HG03045 (cell line): ENCODE measurements at regions not wholly inside any gene's neighbourhood (a gene's known extent, or its start where the extent isn't known, plus 50 kb on each side); places are given as distances from the start of the nearest gene placed in this dataset.

Source experiments
- ATAC-seq: cut with Tn5 transposase; IDR thresholded peaks from one replicate; pipeline ENCODE4 v1.9.1; 2021; ENCODE audit warnings: mild to moderate bottlenecking, moderate library complexity; ENCODE audit not compliant: unreplicated experiment

DNA sequence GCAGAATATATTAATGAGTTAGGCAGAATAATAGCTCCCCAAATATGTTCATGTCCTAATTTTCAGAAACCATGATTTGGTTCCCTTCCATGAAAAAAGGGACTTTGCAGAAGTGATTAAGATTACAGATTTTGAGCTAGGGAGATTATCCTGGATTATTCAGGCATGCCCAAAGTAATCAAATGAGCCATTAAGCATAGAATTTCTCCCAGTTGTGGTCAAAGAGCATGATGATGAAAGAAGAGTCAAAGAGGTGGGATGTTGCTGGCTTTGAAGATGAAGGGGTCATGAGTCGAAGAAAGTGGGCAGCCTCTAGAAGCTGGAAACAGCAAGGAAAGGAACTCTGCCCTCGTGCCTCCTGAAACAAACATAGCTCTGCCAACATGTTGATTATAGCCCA lies 254.2 kb upstream of the CDIN1 start:
- no peak for ATAC-seq

DNA sequence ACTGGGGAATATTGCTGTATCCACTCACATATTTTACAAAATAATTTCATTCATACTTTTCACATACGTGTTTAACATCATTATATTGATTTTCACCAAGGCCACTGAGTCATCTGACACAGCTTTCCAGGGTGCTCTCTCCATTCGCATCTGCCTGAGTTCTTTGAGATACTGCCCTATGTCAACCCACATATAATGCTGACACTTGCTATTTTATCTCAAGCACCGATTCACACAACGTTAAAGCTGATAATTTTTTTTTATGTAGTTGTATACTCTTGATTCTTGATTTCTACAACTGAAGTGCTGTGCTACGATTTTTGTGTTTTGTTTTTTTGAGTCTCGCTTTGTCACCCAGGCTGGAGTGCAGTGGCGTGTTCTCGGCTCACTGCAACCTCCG lies 249.8 kb upstream of the CDIN1 start:
- no peak for ATAC-seq

DNA sequence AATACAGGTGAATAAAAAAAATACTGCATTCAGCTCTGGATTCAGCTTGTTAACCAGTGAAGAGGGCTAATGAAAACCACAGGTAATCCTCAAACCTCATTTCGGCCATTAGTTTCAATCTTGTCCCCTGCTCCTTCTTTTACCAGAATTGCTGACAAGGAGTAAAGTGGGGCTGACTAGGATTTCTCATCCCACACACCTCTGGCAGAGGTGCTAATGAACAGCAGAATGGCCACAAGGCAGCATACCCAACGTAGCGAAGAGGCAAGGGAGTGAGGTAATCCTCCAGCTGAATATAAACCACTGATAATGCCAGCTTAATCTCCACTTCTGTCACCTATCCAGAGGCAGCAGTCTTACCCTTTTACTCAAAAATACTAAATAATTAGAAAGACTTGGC lies 248.8 kb upstream of the CDIN1 start:
- no peak for ATAC-seq

- no peak for ATAC-seq
These were observed 247.7 kb upstream of the CDIN1 start for GRCh38 chr15:36331531-36332275.

- ATAC-seq: no peak
These were observed 247.1 kb upstream of the CDIN1 start for GRCh38 chr15:36332301-36332700.

GRCh38 chr15:36332896-36333295 lies 246.5 kb upstream of the CDIN1 start:
- ATAC-seq: no peak

DNA sequence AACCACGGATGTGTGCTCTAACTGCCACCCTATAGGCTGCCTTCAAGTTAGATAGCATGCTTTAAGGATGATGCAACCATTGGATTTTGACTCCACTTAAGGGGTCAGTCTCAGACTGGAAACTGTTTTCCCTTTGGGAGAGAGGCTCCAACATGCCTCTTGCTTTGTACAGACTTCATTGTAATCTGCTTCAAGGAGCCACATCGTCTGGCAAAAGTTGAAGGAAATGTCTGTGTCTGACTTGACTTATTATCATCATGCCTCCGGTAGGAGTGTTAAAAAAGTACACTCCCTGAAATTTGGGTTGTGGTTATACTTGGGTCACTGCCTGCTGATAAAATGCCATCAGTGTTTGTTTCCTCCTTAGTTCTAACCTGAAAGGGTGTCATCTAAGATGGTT lies 245.4 kb upstream of the CDIN1 start:
- no peak for ATAC-seq

DNA sequence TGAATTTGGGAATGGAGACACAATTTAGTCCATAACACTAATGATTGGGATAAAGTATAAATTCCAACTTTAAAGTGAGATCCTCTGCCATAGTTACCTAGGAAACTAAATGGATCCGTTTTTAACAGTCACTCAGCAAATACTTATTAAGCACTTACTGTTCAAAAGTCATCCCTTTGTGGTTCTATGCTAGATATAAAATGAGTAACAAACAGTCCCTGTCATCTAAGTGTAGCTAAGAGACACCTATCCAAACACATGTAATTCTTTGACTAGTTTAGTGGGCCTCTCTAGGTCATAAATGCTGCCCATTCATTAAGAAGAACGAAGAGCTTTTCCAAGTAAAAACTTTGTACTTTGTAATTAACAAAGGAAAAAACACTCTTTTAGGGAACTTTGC lies 244.2 kb upstream of the CDIN1 start:
- no peak for ATAC-seq

GRCh38 chr15:36335659-36336058 lies 243.8 kb upstream of the CDIN1 start:
- no peak for ATAC-seq

GRCh38 chr15:36344887-36345286 lies 234.5 kb upstream of the CDIN1 start:
- no peak for ATAC-seq

DNA sequence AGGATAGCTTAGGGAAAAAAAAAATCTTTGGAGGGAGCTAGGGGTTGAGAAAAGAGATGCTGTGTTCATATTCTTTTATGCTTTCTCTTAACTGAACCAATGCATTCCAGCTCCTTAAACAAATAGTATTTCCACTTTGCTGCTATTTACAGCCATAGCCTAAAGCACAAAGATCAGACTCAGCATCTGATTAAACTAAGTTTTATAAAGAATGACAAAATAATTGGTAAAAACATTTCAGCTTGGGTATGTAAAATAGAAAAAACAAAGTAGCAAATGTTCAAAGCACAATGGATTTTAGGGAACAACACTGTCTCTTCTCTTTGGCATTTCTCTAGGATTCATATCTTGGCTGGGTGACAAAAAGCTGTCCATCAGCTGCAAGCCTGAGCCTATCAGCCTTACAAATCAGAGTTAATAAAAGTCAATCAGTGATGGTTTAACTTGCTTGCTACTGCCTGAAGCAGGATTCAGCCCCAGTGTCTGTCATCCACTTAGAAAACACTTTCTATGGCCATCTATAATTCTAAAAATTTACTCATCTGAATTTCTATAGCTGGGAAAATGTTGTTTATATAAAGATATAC lies 232.1 kb upstream of the CDIN1 start:
- no peak for ATAC-seq

DNA sequence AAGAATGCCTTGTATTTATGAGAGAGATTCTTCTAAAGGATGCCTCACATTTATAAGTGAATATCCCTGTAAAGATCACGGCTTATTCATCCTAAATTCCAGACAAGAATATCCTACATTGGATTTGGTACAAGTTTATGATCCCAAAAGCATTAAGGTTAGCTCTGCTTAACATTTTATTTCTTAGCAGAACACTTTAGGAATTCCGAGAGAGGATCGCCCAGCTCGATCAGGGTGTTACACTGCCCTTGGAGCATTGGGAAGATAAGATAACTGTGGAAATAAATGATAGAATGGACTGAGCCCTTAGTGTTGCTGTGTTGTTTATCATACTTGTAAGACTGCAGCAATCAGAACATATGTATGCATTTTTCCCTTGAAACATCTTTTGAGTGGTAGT lies 223.0 kb upstream of the CDIN1 start:
- ATAC-seq: no peak

DNA sequence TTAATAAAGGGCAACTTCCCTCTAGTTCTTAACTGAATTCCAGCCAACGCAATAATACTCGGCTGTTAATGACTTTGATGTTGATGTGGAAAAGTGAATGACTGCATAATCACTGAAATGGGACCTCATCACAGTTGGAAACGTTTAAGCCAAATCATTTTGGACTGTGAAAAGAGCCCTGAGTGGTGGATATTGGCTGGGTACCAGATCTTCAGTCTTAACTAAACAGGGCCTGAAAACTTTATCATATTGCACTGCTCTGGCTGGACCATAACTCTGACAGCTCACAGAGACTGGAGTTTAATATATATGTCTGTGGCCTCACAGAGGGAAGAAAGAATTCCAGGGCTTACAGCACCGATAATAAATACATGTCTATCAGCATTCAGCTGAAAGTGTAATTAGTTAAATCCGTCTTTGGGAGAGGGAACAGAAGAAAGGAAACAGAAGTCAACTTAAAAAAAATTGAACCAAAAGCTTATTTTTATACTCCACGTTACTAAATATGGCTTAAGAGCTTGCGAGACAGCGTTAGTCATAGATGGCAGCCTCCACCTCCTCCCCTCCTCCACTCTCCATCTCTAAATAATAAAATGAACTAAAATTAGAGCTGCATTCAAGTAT lies 222.3 kb upstream of the CDIN1 start:
- no peak for ATAC-seq

DNA sequence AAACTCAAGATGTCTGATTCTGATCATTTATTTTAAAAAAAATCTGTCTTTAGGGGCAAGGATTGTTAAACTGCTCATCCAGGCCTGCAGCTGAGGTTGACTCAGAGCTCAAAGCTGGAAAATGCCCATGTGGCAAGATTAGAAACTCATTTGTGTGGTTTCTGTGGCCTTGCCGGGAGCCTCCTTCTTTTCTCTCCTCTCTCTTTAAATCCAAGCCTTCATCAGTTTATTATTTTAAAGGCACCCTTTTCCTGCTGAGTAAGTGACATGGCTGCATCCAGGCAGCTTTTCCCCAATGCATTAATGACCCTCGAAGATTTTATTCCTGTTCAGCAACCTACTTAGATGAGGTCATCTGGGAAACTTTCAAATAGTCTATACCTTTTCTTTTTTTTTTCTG lies 221.3 kb upstream of the CDIN1 start:
- no peak for ATAC-seq

GRCh38 chr15:36358523-36358922 lies 220.9 kb upstream of the CDIN1 start:
- no peak for ATAC-seq

- no peak for ATAC-seq
These were observed 220.1 kb upstream of the CDIN1 start for GRCh38 chr15:36359286-36359685.

- ATAC-seq: no peak
These were observed 218.0 kb upstream of the CDIN1 start for GRCh38 chr15:36361351-36361870.

- ATAC-seq: no peak
These were observed 216.9 kb upstream of the CDIN1 start for GRCh38 chr15:36362509-36362915.

GRCh38 chr15:36363335-36363734 lies 216.1 kb upstream of the CDIN1 start:
- no peak for ATAC-seq

- no peak for ATAC-seq
These were observed 215.0 kb upstream of the CDIN1 start for GRCh38 chr15:36364377-36364776.

- no peak for ATAC-seq
These were observed 213.5 kb upstream of the CDIN1 start for GRCh38 chr15:36365963-36366362.

DNA sequence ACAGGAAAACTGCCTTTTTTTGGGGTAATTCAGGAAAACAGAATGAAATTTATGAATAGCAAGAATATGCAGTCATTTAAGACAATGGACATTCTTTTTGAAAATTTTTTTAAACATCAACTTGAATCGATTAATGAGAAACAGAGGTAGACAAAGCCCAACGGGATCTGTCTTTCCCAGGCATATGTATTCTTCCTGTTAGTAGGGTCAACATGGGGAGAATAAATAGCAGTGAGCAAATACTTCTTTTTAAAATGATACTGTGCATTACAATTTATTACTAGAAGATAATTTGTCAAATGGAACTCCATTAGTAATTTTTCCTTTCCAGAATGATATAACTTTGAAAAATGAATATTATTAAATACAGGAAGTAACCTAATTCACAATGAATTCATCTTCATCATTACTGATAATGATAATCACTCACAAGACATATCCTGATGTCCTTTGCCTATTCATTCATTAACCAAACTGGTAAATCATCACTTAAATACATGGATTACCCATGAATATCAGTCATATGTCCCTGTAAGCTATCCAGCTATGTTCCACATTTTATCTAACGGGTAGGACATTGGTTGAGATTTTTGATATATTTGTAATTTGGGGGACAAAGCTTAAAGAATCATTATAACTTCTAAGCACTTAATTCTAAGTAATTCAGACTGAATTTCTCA lies 209.2 kb upstream of the CDIN1 start:
- no peak for ATAC-seq
